SIG-M5 treated with dmso at 0.1 percent for 504 hours (cell line): ENCODE measurements at regions not wholly inside any gene's neighbourhood (a gene's known extent, or its start where the extent isn't known, plus 50 kb on each side); places are given as distances from the start of the nearest gene placed in this dataset.
"Not testable (repeated sequence)": the region's sequence is repeated elsewhere in the genome, so short reads cannot be mapped to it uniquely, and the experiment has no call there.

Experiments
- DNase-seq: peaks from one replicate; lab custom pipeline; 2025; ENCODE audit not compliant: unreplicated experiment; lab: John Stamatoyannopoulos, UW

- DNase-seq, result no peak
These were observed 55.6 kb downstream of the OR4C45 start for GRCh38 chr11:50088231-50088630.

- DNase-seq, result no peak
These were observed 65.6 kb downstream of the OR4C45 start for GRCh38 chr11:50098186-50098725.

GRCh38 chr11:50102916-50103315, 70.2 kb downstream of the OR4C45 start:
- DNase-seq, result no peak

GRCh38 chr11:50140686-50141085, 108.0 kb downstream of the OR4C45 start:
- DNase-seq, result not testable (repeated sequence)

- DNase-seq, result not testable (repeated sequence)
These were observed 113.6 kb downstream of the OR4C45 start for GRCh38 chr11:50146308-50146707.

GRCh38 chr11:50147946-50148345, 115.3 kb downstream of the OR4C45 start:
- DNase-seq, result not testable (repeated sequence)

- no peak for DNase-seq
These were observed 122.8 kb downstream of the OR4C45 start for GRCh38 chr11:50155508-50155907.

- no peak for DNase-seq
These were observed 131.4 kb downstream of the OR4C45 start for GRCh38 chr11:50164050-50164449.

- no peak for DNase-seq
These were observed 137.0 kb downstream of the OR4C45 start for GRCh38 chr11:50169634-50170033.

GRCh38 chr11:50170115-50170514, 137.4 kb downstream of the OR4C45 start:
- no peak for DNase-seq

GRCh38 chr11:50174189-50174588, 141.5 kb downstream of the OR4C45 start:
- DNase-seq, result peak; percentile 23

GRCh38 chr11:50174975-50175374, 142.3 kb downstream of the OR4C45 start:
- DNase-seq, result no peak

GRCh38 chr11:50178737-50179136, 146.1 kb downstream of the OR4C45 start:
- no peak for DNase-seq

GRCh38 chr11:50181334-50181733, 148.7 kb downstream of the OR4C45 start:
- DNase-seq, result no peak

- DNase-seq, result no peak
These were observed 149.8 kb downstream of the OR4C45 start for GRCh38 chr11:50182486-50182885.

GRCh38 chr11:50183170-50183569, 150.5 kb downstream of the OR4C45 start:
- DNase-seq, result not testable (repeated sequence)

GRCh38 chr11:50186146-50186545, 153.5 kb downstream of the OR4C45 start:
- no peak for DNase-seq

- no peak for DNase-seq
These were observed 154.5 kb downstream of the OR4C45 start for GRCh38 chr11:50187220-50187619.

GRCh38 chr11:50188040-50188439, 155.4 kb downstream of the OR4C45 start:
- DNase-seq, result no peak

GRCh38 chr11:50192743-50193142, 160.1 kb downstream of the OR4C45 start:
- DNase-seq, result no peak

GRCh38 chr11:50214376-50214775, 181.7 kb downstream of the OR4C45 start:
- no peak for DNase-seq

- DNase-seq, result no peak
These were observed 188.0 kb downstream of the OR4C45 start for GRCh38 chr11:50220651-50221050.

GRCh38 chr11:50238368-50238767, 205.7 kb downstream of the OR4C45 start:
- not testable (repeated sequence) for DNase-seq
